NB4 (cell line): ENCODE measurements at regions not wholly inside any gene's neighbourhood (a gene's known extent, or its start where the extent isn't known, plus 50 kb on each side); places are given as distances from the start of the nearest gene placed in this dataset.

Experiments
- MYC ChIP-seq: IDR thresholded peaks from 2 replicates; pipeline ENCODE4 v1.6.1; 2011; ENCODE audit warnings: low read depth, low read length
- POLR2A ChIP-seq: IDR thresholded peaks from 2 replicates; pipeline ENCODE4 v1.6.1; 2011; ENCODE audit warnings: mild to moderate bottlenecking; ENCODE audit not compliant: insufficient read length; ENCODE audit errors: extremely low read depth
- TF ChIP-seq, protein P1 (sequence below): IDR thresholded peaks from one replicate; pipeline ENCODE4 v1.5.1; 2012; ENCODE audit warnings: low read depth, low read length

DNA sequence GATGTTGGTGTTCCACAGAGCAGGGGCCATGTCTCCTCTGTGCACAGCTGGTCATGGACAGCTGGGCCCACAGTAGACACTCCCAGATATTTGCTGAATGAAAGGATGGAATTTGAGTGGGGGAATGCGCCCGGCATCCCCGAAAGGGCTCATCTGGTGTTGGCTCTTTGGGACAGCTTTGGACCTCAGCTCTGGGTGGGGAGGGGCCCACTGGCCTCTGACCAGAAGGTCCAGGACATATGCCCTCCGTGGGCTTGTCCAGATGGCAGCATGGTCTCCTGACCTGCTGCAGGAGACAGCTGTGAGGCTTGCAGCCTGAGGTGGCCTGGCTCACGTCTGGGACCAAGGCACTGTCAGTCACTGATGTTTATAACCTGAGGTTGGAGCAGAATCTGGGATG lies 160.4 kb upstream of the AJAP1 start:
- TF ChIP-seq, protein P1, sequence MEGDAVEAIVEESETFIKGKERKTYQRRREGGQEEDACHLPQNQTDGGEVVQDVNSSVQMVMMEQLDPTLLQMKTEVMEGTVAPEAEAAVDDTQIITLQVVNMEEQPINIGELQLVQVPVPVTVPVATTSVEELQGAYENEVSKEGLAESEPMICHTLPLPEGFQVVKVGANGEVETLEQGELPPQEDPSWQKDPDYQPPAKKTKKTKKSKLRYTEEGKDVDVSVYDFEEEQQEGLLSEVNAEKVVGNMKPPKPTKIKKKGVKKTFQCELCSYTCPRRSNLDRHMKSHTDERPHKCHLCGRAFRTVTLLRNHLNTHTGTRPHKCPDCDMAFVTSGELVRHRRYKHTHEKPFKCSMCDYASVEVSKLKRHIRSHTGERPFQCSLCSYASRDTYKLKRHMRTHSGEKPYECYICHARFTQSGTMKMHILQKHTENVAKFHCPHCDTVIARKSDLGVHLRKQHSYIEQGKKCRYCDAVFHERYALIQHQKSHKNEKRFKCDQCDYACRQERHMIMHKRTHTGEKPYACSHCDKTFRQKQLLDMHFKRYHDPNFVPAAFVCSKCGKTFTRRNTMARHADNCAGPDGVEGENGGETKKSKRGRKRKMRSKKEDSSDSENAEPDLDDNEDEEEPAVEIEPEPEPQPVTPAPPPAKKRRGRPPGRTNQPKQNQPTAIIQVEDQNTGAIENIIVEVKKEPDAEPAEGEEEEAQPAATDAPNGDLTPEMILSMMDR: no peak
- no peak for TF ChIP-seq POLR2A
- no peak for TF ChIP-seq MYC
